ENCODE measurements at regions not wholly inside any gene's neighbourhood (a gene's known extent, or its start where the extent isn't known, plus 50 kb on each side); places are given as distances from the start of the nearest gene placed in this dataset.
"Not testable (repeated sequence)": the region's sequence is repeated elsewhere in the genome, so short reads cannot be mapped to it uniquely, and the experiment has no call there.

DNA sequence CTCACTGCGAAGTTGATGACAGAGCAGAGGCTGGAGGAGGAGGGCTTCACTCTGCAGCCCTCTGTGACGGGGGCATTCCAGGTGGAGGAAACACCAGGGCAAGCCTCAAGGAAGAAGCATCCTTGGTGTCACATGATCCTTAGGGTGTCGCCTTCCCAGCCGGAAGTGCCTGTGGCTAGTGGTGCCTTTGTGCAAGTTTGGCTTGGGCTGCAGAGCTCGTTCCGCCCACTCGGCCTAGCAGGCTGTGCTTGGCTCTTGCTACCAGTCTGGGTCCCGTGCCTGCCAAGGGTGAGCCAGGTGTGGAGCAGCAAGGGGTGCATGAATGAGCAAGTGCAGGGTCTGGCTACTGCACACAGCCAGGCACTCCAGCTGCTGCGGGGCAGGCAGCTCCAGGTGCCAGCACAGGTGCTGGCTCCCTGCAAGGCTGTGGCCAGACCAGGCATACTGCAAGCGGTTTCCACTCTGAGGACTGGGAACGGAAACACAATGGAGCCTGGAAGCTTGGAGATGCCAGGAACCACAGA lies 325.3 kb upstream of the SMIM21 start:
- no peak for DNase-seq (ENCODE audit: low spot score)

DNA sequence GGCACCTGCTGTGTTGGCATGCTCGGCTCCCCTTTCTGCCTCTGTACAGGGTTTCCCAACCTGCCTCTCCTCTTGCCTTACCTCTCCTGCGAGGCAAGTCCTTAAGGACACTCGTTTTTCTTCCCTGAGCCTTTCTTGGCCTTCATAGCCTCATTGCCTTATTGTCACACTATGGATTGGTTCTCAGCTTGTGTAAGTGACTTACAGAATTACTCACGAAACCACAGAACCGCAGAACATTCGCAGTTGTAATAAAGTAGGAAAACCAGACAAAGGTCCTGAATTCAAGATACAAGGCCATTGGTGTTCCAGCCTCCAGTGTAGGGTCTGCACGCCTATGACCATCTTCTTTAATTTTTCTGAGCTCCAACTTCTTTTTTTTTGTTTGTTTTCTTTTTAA lies 317.6 kb upstream of the SMIM21 start:
- DNase-seq (ENCODE audit: low spot score), result no peak

DNA sequence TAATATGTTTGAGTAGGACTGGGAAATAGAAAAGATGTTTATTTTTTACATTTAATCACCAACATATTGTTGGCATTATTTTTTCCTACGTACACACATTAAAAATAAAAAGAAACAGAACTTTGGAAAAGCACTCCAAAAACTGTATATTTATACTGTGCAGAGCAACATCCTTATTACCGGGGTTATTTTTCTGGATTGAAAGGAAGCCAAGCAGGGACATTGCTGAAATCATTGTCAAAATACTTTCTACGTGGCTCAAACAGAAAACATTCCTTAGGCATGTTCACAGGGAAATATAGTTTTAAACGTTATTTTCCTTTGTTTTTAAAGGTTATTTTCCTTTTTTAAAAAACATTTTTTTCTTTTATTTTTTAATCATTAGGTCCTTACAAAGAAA lies 315.0 kb upstream of the SMIM21 start:
- no peak for DNase-seq (ENCODE audit: low spot score)

DNA sequence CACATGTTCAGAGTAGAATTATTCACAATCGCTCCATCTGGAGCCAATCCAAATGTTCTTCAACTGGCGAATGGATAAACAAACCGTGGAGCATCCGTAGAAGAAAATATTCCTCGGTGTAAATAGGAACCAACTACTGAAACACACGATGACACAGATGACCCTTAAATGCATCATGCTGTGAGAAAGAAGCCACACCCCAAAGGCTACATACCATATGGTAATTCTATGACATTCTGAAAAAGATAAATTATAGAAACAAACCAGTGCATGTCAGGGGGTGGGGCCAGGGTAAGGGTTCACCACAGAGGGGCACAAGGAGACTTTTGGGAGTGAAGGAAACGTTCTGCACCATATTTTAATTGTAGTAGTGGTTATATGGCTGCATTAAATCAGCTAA lies 312.2 kb upstream of the SMIM21 start:
- no peak for DNase-seq (ENCODE audit: low spot score)

DNA sequence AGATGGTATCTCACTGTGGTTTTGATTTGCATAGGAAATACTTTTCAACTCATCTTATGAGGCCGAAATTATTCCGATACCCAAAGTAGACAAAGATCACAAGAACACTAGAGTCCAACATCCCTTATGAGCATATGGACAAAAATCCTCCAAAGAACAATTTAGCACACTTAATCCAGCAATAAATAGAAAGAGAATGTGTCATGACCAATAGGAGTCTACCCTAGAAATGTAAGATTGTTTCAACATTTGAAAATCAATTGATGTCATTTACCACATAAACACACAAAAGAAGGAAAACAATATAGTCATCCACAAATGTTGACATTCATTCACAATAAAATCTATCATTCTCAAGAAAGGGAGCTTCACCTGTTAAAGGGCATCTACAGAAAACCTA lies 307.8 kb upstream of the SMIM21 start:
- no peak for DNase-seq (ENCODE audit: low spot score)

DNA sequence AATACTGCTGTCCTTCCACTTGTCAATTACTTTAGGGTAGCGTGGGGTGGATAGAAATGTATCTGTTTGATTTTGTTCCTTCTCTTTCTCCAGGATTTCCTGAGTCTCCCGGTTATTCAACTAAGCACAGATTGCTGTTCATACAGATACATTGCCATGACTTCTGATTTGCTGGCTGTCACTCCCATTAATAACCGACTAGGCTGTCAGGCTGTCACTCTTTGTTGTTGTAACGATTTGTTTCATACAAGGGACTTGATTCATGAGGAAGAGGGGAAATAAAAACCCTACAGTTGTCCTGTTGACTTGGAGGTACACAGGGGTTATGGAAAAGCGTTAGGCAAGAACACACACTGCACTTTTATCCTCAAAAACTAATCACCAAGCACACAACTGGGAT lies 302.7 kb upstream of the SMIM21 start:
- DNase-seq (ENCODE audit: low spot score), result no peak

DNA sequence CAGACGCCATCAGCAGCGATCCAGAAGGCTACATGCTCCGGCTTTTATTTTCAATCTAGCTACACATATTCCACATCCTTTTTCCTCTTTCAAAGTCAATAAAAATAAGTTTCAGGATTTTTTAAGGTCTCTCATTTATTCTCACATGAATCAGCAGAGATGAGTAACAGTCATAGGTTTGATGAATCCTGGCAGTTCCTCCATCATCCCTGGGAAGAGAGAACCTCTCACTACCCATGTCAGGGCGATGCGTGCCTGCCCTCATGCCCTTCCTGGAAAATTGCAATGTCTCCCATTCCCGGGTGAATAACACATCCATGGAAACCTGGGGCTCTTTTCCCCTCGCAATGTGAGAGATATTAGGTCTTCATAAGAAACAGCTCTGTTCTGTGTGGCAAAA lies 301.1 kb upstream of the SMIM21 start:
- no peak for DNase-seq (ENCODE audit: low spot score)

DNA sequence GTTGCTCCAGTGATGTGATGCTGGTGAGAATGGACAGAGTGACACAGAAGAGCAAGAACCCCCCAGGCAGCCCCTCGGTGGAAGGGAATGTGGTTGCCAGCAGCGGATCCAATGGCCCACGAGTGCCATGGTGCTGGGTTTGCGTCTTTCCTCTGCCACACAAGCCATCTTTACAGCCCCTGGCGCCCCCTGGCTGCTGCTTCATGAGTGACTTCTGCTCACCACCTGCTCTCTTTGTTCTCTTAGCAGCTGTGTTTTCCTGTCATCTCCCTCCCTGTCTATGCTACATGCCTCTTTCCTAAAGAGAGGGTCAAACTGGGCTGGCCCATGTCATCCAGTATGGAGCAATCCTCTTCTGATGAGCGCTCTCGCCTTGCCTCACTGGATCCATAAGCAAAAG lies 300.0 kb upstream of the SMIM21 start:
- no peak for DNase-seq (ENCODE audit: low spot score)

DNA sequence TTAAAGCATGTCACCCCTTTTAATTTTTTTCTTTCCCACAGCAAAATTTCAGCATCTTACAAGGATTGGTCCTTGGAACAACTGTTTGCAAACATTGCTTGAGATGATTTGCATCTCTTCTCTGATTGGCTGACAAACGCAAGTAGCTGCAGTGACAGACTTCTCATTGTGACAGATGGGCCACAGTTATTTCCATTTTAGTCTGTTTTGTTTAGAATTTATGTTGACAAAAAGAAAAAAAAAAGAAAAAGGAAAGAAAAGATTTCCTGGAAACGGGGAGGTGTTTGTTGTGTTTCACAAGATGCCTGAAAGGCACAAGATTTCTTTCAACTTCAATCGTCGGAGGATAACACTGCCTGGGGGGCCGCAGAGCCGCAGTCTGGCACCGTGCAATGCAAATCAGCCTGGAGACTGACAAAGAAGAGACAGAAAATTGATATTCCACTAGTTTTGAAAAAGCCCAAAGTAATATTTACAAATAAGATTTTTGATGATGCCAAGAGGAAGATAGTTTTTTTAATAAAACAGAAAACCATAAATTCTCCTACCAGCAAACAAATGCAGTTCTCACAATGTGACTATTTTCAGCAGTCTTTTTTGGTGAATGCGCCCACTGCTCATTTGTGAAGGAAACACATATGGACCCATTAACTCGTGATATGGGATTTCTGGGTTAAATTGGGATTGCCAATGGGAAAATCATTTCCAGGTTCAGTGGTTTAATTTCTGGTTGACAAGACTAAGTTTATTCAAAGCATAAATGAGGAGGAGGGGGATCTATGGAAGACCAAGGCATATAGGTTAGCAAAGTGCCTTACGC lies 296.2 kb upstream of the SMIM21 start:
- no peak for DNase-seq (ENCODE audit: low spot score)

DNA sequence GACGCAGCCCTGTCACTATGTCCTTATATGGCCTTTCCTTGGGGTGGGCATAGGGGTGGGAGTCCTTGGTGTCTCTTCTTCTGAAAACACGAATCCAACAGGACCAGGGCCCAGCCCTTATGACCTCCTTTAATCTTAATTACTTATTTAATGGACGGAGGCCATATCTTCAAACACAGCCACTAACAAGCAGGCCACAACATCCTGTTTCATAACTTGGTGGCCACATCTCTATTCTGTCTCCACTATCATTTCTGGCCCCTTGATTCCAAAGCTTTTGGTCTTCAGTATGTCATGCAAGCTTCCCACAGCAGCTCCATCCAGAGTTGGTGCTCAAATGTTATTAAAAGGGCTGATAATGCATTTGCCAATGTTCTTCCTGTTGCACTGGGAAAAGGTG lies 287.3 kb upstream of the SMIM21 start:
- no peak for DNase-seq (ENCODE audit: low spot score)

DNA sequence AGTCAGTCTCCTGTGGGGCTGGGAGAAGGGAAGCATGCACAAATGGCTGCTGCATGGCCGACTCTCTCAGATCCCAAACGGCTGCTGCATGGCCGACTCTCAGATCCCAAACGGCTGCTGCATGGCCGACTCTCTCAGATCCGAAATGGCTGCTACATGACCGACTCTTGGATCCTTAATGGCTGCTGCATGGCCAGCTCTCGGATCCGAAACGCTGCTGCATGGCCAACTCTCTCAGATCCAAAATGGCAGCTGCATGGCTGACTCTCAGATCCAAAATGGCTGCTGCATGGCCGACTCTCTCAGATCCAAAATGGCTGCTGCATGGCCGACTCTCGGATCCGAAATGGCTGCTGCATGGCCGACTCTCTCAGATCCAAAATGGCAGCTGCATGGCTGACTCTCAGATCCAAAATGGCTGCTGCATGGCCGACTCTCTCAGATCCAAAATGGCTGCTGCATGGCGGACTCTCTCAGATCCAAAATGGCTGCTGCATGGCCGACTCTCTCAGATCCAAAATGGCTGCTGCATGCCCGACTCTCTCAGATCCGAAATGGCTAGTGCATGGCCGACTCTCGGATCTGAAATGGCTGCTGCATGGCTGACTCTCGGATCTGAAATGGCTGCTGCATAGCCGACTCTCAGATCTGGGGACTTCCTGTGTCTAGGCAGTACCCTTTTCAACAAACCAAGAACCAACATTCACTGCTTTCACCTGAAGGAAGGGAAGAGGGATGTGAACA lies 284.8 kb upstream of the SMIM21 start:
- DNase-seq (ENCODE audit: low spot score), result not testable (repeated sequence)

DNA sequence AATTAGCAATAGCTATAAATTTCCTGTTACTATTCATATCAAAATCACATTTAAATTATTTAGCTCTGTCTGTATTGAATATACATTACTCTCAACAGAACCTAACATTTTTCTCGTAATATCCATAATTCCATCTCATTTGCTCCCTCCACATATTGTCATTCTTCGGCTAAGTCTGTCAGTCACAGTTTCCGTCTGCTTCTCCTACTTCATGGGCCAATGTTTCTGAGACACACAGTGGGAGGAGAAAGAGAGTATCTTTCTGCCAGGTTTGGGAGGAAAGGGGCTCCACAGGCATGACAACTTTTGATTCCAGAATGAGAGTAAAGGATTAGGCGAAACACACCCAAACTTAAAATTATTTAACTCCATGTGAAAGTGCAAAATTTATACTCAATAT lies 273.1 kb upstream of the SMIM21 start:
- no peak for DNase-seq (ENCODE audit: low spot score)

DNA sequence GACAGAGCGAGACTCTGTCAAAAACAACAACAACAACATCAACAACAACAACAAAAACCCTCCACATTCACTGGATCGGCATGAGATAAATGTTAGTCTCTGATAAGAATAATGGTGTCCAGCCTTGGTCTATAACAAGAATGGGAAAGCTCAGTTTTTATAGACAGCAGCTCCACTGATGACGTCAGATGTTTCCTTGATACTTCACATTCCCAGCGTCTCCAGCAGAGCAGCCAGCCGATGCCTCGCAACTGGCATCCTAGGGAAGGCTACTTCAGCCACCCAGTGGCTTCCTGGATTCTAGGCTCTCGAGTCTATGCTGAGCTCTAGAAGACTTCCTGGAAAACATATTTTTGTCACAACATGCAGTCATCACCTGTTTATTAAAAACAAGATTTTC lies 271.4 kb upstream of the SMIM21 start:
- DNase-seq (ENCODE audit: low spot score), result no peak

DNA sequence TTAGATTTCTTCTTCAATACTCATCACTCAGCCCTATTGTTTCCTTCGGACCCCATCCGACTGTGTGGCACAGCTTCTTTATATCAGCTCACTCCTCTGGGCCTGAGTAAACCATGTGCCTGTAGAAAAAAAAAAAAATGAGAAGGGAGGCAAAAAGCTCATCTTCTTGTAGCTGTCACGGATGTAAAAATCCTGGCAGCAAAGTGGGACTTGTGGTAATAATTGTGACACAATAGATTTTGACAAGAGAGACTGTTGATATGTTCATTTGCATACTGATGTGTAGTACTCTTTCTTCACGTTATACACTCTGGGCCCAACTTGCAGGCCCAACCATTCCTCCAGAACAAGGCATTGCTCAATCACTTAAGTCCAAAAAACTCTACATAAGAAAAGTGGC lies 270.0 kb upstream of the SMIM21 start:
- no peak for DNase-seq (ENCODE audit: low spot score)

DNA sequence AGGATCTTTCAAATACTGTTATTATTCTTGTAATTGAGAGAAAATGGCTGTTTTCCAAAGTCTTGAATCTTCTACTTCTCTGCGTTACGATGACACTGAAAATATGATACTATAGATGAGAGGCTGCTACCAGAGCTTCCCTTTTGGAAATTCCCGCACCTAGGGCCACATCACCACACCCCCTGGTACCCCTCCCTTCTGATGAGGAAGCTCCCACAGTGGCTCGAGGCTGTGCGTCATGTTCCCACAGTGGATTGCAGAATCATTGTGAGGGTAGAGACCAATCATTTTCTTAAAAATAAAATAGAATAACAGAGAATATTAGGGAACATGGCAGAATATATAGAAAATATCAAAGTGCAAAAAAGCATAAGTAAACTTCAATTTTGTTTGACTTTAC lies 268.9 kb upstream of the SMIM21 start:
- no peak for DNase-seq (ENCODE audit: low spot score)

DNA sequence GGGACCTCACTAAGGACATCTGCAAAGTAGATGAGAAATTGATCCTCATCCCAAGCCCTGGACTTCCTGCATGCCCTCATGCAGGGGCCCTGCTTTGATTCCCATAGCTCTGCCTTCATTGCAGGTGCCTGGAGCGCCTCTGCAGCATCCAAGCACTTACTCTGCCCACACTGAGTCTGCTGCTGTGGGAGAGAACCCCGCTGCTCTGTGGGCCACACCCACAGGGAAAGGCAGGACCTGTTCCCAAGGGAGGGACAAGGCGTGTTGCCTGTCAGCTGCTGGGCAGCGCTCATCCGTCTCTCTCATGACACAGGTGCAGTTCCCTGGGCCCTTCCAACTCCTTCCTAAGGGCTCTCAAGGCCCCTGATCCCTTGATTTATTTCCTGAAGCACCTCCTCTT lies 266.8 kb upstream of the SMIM21 start:
- no peak for DNase-seq (ENCODE audit: low spot score)

DNA sequence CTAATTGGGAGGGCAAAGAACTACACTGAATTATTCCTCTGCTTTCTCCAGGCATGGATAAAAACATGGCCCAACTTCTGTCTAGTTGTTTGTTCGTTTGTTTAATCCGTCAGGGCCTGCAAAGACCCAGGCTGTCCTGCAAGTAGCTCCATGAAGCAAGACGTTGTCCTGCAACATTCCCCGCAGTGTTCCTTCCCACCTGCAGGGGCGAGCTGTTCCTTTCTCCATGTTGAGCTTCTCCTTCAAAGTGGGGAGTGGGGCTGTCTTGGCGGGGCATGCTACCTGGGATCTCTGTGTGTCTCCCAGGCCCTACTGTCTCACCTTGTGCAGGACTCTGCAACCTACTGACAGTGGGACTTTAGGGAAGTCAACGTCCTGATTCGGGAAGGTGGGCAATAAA lies 264.0 kb upstream of the SMIM21 start:
- no peak for DNase-seq (ENCODE audit: low spot score)

DNA sequence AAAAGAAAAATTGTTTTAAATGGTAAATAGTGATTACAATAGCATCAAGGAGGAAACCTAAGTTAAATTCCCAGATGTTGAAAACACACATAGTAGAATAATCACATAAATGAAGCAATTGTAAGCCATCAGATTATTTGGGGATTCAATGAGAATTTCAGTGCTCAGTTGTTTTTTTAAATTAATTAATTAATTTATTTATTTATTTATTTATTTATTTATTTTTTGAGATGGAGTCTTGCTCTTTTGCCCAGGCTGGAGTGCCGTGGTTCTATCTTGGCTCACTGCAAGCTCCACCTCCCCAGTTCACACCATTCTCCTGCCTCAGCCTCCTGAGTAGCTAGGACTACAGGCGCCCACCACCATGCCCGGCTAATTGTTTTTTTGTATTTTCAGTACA lies 262.8 kb upstream of the SMIM21 start:
- DNase-seq (ENCODE audit: low spot score), result not testable (repeated sequence)

DNA sequence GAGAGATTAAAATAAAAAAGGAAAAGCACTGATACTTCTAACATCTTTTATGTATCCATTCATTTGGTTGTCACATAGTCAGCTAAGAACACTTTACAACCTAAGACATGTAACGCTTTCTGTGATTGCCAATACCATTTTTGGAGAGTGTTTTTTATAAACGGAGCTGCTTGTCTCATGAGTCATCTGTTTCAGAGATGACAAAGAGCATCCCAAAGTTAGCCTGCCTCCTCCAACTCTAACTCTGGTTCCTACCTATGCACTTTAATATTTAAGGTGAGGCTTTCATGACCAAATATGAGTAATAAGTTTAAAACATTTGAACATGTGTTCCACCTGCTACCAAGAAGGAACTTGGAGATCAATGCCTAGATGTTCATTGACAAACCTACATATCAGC lies 260.1 kb upstream of the SMIM21 start:
- no peak for DNase-seq (ENCODE audit: low spot score)

DNA sequence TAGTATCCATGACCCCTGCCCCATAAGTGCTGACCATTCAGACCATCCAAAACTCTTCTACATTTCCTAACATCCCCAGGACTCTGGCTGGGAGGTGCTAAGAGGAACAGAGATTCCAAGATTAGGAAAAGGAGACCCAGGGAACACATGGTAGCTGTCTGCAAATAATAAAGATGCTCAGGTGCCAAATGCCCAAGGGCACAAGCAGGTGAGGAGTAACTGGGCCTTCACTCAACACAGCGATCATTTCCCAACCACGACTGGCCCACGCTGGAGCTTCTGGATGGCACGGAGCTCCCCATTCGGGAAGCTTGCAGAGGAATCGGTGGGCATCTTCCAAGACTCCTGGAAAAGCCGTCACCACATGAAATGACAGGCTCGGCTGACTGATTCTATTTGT lies 255.9 kb upstream of the SMIM21 start:
- DNase-seq (ENCODE audit: low spot score), result no peak

DNA sequence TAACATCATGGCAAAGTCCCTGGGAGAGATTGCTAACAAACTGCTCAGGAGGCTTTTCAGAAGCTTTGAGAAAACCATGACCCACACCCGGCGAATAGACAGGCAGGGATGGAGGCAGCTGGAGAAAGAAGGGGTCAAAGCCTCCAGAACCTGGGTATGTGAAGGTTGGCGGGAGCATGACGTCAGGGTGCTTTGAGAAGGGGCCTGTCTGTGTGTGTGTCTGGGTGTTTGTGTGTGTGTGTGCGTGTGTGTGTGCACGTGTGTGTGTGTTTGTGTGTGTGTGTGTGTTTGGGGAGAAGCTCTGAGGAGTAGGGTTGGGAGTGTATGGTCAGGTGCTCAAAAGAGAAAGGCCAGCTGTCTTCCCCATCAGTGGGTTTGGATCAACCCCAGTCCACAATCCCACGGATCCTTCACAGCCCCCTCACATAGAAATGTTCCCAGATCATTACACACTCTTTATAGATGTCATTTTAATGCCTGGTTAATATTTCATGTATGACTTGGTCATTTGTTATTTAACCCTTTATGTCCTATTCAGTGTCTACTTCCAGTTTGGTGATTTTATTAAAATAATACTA lies 254.1 kb upstream of the SMIM21 start:
- DNase-seq (ENCODE audit: low spot score), result no peak

DNA sequence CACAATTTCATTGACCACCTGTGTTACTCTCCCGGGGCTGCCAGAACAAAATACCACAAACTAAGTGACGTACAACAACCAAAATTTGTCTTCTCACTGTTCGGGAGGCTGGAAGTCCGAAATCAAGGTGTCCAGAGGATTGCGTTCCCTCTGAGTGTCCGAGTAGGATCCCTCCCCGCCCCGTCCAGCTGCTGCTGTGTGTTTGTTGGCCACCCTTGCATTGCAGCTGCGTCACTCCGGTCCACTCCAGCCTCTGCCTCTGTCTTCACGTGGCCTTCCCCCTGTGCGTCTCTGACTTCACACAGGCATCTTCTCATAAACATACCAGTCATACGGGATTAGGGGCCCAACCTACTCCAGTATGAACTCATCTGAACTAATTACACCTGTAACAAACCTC lies 251.8 kb upstream of the SMIM21 start:
- no peak for DNase-seq (ENCODE audit: low spot score)

DNA sequence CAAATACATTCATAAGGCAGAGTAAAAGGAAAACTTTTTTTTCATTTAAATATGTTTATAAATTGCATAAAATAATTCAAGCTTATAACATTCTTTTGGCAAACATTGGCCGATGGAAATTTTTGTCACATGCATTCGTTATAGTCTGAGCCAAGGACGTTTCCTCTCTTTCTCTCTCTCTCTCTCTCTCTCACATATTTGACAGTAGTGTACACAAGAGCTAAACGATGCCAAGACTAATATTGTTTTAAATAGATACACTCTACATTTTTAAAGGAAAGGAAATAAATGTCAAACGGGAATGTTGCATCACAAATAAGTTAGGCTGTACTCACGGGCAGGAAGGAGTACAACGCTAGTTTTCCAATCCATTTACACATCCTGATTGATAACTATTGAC lies 251.1 kb upstream of the SMIM21 start:
- no peak for DNase-seq (ENCODE audit: low spot score)
